Caco-2 (cell line): ENCODE measurements at regions not wholly inside any gene's neighbourhood (a gene's known extent, or its start where the extent isn't known, plus 50 kb on each side); places are given as distances from the start of the nearest gene placed in this dataset.

Source experiments
- BruUV-seq: library from RNA; stranded (reverse); fragments of 400-500 nt; replicated peaks from 2 replicates; lab custom pipeline; 2021; lab: Mats Ljungman, UMichigan
- CTCF ChIA-PET: fragments of 300-600 bp; sonication (Branson Sonifier 250); formaldehyde crosslinking; loops from one replicate; lab custom pipeline; 2022; ENCODE audit warnings: antibody characterized with exemption; lab: Charles Lee
- POLR2A ChIA-PET: fragments of 300-600 bp; sonication (Branson Sonifier 250); formaldehyde crosslinking; loops from one replicate; lab custom pipeline; 2022; ENCODE audit warnings: antibody characterized with exemption; lab: Charles Lee
- DNase-seq, 2 experiments: peaks; one replicate each; pipeline versions ENCODE4 v3.0.0 to v3.0.0-alpha.2; 2020 to 2022
- H3K27me3 ChIP-seq: replicated peaks from 2 replicates; pipeline ENCODE4 v1.6.0; 2011; ENCODE audit warnings: low read length; ENCODE audit not compliant: control insufficient read depth, insufficient read depth
- H3K36me3 ChIP-seq: 2 replicates; pipeline ENCODE4 v1.5.1; 2011; ENCODE audit warnings: low read length; ENCODE audit not compliant: control insufficient read depth, insufficient read depth
- H3K4me1 ChIP-seq: fragments of 250-450 bp; sonication (Bioruptor Pico); 2 replicates; pipeline ENCODE4 v1.5.1; 2020; ENCODE audit warnings: mild to moderate bottlenecking
- H3K4me3 ChIP-seq: 2 replicates; pipeline ENCODE4 v1.5.1; 2011; ENCODE audit warnings: low read depth, mild to moderate bottlenecking, control low read depth, low read length
- H3K9me3 ChIP-seq: fragments of 250-450 bp; sonication (Bioruptor Pico); 2 replicates; pipeline ENCODE4 v1.5.1; 2020; ENCODE audit warnings: mild to moderate bottlenecking, moderate library complexity
- H3K27ac Mint-ChIP-seq: one replicate; pipeline ENCODE4 v1.8.0; 2022; ENCODE audit warnings: mixed read lengths; ENCODE audit not compliant: unreplicated experiment
- H3K27me3 Mint-ChIP-seq: one replicate; pipeline ENCODE4 v1.8.0; 2022; ENCODE audit warnings: mixed read lengths; ENCODE audit not compliant: insufficient read depth, unreplicated experiment
- H3K36me3 Mint-ChIP-seq: one replicate; pipeline ENCODE4 v1.8.0; 2022; ENCODE audit warnings: mild to moderate bottlenecking, mixed read lengths; ENCODE audit not compliant: insufficient read depth, unreplicated experiment
- H3K4me1 Mint-ChIP-seq: one replicate; pipeline ENCODE4 v1.8.0; 2022; ENCODE audit warnings: low read depth, mixed read lengths; ENCODE audit not compliant: unreplicated experiment
- H3K4me3 Mint-ChIP-seq: one replicate; pipeline ENCODE4 v1.8.0; 2022; ENCODE audit warnings: mild to moderate bottlenecking, moderate library complexity, mixed read lengths; ENCODE audit not compliant: unreplicated experiment
- H3K9me3 Mint-ChIP-seq: one replicate; pipeline ENCODE4 v1.8.0; 2022; ENCODE audit warnings: mixed read lengths; ENCODE audit not compliant: unreplicated experiment
- intact Hi-C: fragments of 100-400 bp; cut with micrococcal nuclease; formaldehyde crosslinking; loops from one replicate; pipeline ENCODE4 v1.10.0; 2022; ENCODE audit not compliant: unreplicated experiment
- TF ChIP-seq, protein P1 (sequence below), 2 experiments: fragments of 200-600 bp in 1 of 2; IDR thresholded peaks; 1 replicate in 1 of 2; 2 replicates in 1 of 2; pipeline versions ENCODE4 v1.5.1 to v1.8.0; 2011 to 2022; ENCODE audit warnings: antibody characterized with exemption in 1 of 2, control low read depth in 1 of 2, inconsistent platforms in 1 of 2, low read depth in 1 of 2, low read length in 1 of 2, mild to moderate bottlenecking in 1 of 2, moderate library complexity in 1 of 2; ENCODE audit not compliant: insufficient read depth in 1 of 2, severe bottlenecking in 1 of 2, unreplicated experiment in 1 of 2

DNA sequence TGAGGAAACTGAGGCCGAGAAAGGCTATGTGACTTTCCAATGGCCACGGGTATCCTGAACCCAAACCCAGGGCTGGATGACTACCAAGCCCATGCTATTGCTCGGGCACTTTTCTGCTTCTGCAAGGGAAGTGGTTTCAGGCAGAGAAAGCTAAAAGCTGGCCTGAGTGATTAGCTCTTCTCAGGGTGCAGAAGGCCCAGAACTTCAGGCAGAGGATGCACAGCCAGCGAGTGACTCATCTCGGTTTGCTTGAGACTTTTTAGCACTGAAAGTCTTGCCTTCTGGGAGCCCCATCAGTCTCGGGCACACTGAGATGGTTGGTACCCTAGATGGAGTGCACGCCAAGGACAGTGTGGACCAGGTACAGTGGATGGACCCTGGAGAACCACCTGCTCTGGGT lies 129.5 kb upstream of the SDK2 start:
- intact Hi-C loops: no loop called here
- Histone ChIP-seq H3K4me1 (no peaks in the 10 kb centered on the region), H3K4me3 (no peak overlapping the region), H3K27me3 (no peaks in the 10 kb centered on the region), H3K36me3 (no peaks in the 10 kb centered on the region), H3K9me3 (no peaks in the 10 kb centered on the region)
- ChIA-PET POLR2A (no interaction called here), CTCF (no interaction called here)
- no peaks in the 10 kb centered on the region for H3K9me3 Mint-ChIP-seq
- H3K4me3 Mint-ChIP-seq: no peak overlapping the region
- no peak for DNase-seq
- TF ChIP-seq, protein P1, sequence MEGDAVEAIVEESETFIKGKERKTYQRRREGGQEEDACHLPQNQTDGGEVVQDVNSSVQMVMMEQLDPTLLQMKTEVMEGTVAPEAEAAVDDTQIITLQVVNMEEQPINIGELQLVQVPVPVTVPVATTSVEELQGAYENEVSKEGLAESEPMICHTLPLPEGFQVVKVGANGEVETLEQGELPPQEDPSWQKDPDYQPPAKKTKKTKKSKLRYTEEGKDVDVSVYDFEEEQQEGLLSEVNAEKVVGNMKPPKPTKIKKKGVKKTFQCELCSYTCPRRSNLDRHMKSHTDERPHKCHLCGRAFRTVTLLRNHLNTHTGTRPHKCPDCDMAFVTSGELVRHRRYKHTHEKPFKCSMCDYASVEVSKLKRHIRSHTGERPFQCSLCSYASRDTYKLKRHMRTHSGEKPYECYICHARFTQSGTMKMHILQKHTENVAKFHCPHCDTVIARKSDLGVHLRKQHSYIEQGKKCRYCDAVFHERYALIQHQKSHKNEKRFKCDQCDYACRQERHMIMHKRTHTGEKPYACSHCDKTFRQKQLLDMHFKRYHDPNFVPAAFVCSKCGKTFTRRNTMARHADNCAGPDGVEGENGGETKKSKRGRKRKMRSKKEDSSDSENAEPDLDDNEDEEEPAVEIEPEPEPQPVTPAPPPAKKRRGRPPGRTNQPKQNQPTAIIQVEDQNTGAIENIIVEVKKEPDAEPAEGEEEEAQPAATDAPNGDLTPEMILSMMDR (IDR thresholded peaks at IDR 0.05; ENCODE audit: insufficient read depth in 1 of 2, low read depth in 1 of 2, low read length in 1 of 2, severe bottlenecking in 1 of 2, unreplicated experiment in 1 of 2): no peak
- BruUV-seq: no TSS peak
- no peaks in the 10 kb centered on the region for H3K4me1 Mint-ChIP-seq
- H3K36me3 Mint-ChIP-seq: no peaks in the 10 kb centered on the region
- H3K27me3 Mint-ChIP-seq: peaks cover 1% of the 10 kb centered on the region
- H3K27ac Mint-ChIP-seq: no peak overlapping the region

DNA sequence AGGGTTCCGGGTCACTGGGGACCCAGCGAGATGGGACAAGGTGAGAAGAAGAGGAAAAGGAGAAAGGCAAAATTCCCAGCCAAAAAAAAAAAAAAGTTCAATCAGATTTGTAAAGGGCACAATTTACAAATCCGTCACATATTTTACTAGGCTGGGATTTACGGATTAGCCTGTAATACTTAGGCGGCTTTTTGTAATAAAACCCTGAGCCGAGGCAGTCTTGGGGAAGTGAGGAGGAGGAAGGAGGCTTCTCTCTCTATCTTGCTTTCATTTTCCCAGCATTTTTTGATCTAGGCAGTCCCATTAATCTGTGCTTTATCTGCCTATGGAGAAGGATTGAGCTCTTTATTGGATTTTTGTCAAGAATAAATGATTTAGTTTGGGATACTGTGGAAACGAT lies 130.6 kb upstream of the SDK2 start:
- H3K36me3 ChIP-seq: no peaks in the 10 kb centered on the region
- Mint-ChIP-seq H3K27ac (no peak overlapping the region), H3K4me1 (no peaks in the 10 kb centered on the region), H3K9me3 (no peaks in the 10 kb centered on the region), H3K27me3 (no peaks in the 10 kb centered on the region), H3K4me3 (no peak overlapping the region), H3K36me3 (no peaks in the 10 kb centered on the region)
- intact Hi-C loops: no loop called here
- no peaks in the 10 kb centered on the region for H3K4me1 ChIP-seq
- no peaks in the 10 kb centered on the region for H3K27me3 ChIP-seq
- peaks cover 8% of the 10 kb centered on the region; the same call in 1 of the 2 replicates for H3K9me3 ChIP-seq
- no TSS peak for BruUV-seq
- POLR2A ChIA-PET: no interaction called here
- DNase-seq: no peak
- CTCF ChIA-PET: no interaction called here
- no peak overlapping the region for H3K4me3 ChIP-seq
- TF ChIP-seq, protein P1 (IDR thresholded peaks at IDR 0.05; ENCODE audit: insufficient read depth in 1 of 2, low read depth in 1 of 2, low read length in 1 of 2, severe bottlenecking in 1 of 2, unreplicated experiment in 1 of 2): no peak

DNA sequence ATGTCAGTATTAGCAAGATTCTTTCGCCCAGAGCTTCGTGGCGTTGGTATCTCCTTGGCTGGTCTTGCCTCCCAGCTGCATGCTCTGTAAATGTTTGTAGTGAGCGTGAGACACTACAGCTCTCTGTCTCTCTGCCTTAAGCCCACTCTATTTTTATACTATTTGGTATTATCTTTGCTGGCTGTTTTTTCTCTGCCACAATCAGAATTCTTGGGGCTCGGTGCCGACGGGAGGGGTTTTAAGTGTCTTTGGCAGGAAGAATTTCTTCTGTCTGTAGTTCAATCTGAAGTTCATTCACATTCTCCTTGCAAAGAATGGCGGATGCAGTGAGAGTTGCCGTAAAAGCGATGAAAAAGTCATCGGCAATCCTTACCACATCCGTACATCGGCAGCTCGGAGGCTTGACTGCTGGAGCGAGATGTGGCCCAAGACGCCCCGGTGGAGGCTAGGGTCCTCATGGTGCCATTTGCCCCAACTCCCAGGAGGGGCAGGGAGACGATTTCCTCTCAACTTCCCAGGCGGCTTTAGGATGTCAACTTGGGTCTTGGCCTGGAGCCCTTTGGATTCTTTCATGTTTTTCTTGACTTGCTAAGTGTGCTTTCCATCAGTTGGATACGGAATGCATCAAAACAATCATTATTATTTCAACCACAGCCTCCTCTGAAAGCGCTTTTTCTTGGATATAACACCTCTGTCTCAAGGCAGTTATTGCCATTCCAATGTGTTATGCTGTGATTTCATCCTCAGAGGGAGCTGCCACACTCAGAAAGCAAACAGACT lies 132.3 kb upstream of the SDK2 start:
- Histone ChIP-seq H3K4me1 (no peaks in the 10 kb centered on the region), H3K9me3 (peaks cover 9% of the 10 kb centered on the region; the same call in 1 of the 2 replicates), H3K27me3 (no peaks in the 10 kb centered on the region), H3K36me3 (no peaks in the 10 kb centered on the region), H3K4me3 (no peak overlapping the region)
- ChIA-PET POLR2A (no interaction called here), CTCF (interaction anchor here (0.9 to 1.1 kb wide), 2 partner anchors 19 to 65 kb away, joined by 3 read pairs; no protein-coding TSS in a partner anchor)
- intact Hi-C loops: loop anchor here (2.0 kb wide), 1 partner anchor 52 kb away; no protein-coding TSS in a partner anchor
- BruUV-seq: no TSS peak
- Mint-ChIP-seq H3K4me3 (no peak overlapping the region), H3K27ac (no peak overlapping the region), H3K27me3 (no peaks in the 10 kb centered on the region), H3K9me3 (no peaks in the 10 kb centered on the region), H3K36me3 (no peaks in the 10 kb centered on the region), H3K4me1 (no peaks in the 10 kb centered on the region)
- DNase-seq: no peak
- TF ChIP-seq, protein P1 (IDR thresholded peaks at IDR 0.05; ENCODE audit: insufficient read depth in 1 of 2, low read depth in 1 of 2, low read length in 1 of 2, severe bottlenecking in 1 of 2, unreplicated experiment in 1 of 2): peak in 1 of 2 experiments; percentile 12
